HepG2 (cell line): ENCODE measurements at regions not wholly inside any gene's neighbourhood (a gene's known extent, or its start where the extent isn't known, plus 50 kb on each side); places are given as distances from the start of the nearest gene placed in this dataset.

ENCODE experiments used
- ATF4 ChIP-seq, 2 experiments: fragments of 450-650 bp in 1 of 2; sonication (generic) in 1 of 2; formaldehyde crosslinking; IDR thresholded peaks; 2 replicates each; pipeline versions ENCODE4 v1.5.0 to v1.8.0; 2020 to 2022; ENCODE audit warnings: mild to moderate bottlenecking in 1 of 2, missing genetic modification reagents in 1 of 2
- CBX1 ChIP-seq: IDR thresholded peaks from one replicate; pipeline ENCODE4 v1.6.1; 2016; ENCODE audit warnings: antibody characterized with exemption, low read depth
- CREM ChIP-seq, 2 experiments: sonication (generic) in 1 of 2; formaldehyde crosslinking in 1 of 2; IDR thresholded peaks; 2 replicates each; pipeline versions ENCODE4 v1.4.0 to v1.6.1; 2016 to 2020; ENCODE audit warnings: antibody characterized with exemption in 1 of 2, mild to moderate bottlenecking in 1 of 2, missing genetic modification reagents in 1 of 2
- ELF3 ChIP-seq: IDR thresholded peaks from 2 replicates; pipeline ENCODE4 v1.6.1; 2016; ENCODE audit warnings: missing genetic modification reagents, missing compliant biosample characterization
- FOXA1 ChIP-seq, 2 experiments: fragments of 450-650 bp in 1 of 2; sonication (generic) in 1 of 2; formaldehyde crosslinking in 1 of 2; IDR thresholded peaks; 2 replicates each; pipeline versions ENCODE4 v1.4.0 to v1.6.1; 2016 to 2020; ENCODE audit warnings: missing genetic modification reagents in 1 of 2
- FOXP4 ChIP-seq: sonication (generic); formaldehyde crosslinking; IDR thresholded peaks from 2 replicates; pipeline ENCODE4 v1.4.0; 2020; ENCODE audit warnings: missing genetic modification reagents
- GABPA ChIP-seq, 2 experiments: IDR thresholded peaks; 2 replicates each; pipeline ENCODE4 v1.6.1; 2011 to 2016; ENCODE audit warnings: low read depth in 2 of 2, low read length in 1 of 2, missing biosample characterization in 1 of 2, missing genetic modification characterization in 1 of 2
- KAT8 ChIP-seq: IDR thresholded peaks from 2 replicates; pipeline ENCODE4 v1.6.1; 2016; ENCODE audit warnings: missing genetic modification reagents, missing compliant biosample characterization
- MBNL3 ChIP-seq: fragments of 250-450 bp; sonication (Bioruptor Pico); conservative IDR thresholded peaks from 2 replicates; pipeline ENCODE4 v1.8.0; 2022; ENCODE audit warnings: mild to moderate bottlenecking, inconsistent platforms
- MLLT10 ChIP-seq: sonication (generic); formaldehyde crosslinking; IDR thresholded peaks from 2 replicates; pipeline ENCODE4 v1.4.0; 2020; ENCODE audit warnings: missing genetic modification reagents
- NAIF1 ChIP-seq: sonication (generic); formaldehyde crosslinking; IDR thresholded peaks from 2 replicates; pipeline ENCODE4 v1.5.0; 2020; ENCODE audit warnings: mild to moderate bottlenecking, missing genetic modification reagents, borderline replicate concordance
- REXO4 ChIP-seq: sonication (generic); formaldehyde crosslinking; IDR thresholded peaks from 2 replicates; pipeline ENCODE4 v1.8.0; 2022; ENCODE audit warnings: missing genetic modification reagents, mild to moderate bottlenecking, borderline replicate concordance
- SOX13 ChIP-seq, 3 experiments: fragments of 450-650 bp in 1 of 3; sonication (generic) in 1 of 3; formaldehyde crosslinking in 1 of 3; IDR thresholded peaks in 2 of 3; conservative IDR thresholded peaks in 1 of 3; 2 replicates each; pipeline versions ENCODE4 v1.5.0 to v1.6.1; 2016 to 2020; ENCODE audit warnings: antibody characterized with exemption in 1 of 3, mild to moderate bottlenecking in 1 of 3, missing compliant biosample characterization in 1 of 3, missing genetic modification reagents in 1 of 3, moderate library complexity in 1 of 3
- SOX5 ChIP-seq: IDR thresholded peaks from 2 replicates; pipeline ENCODE4 v1.6.1; 2016; ENCODE audit warnings: borderline replicate concordance
- SOX6 ChIP-seq, 2 experiments: fragments of 450-650 bp in 1 of 2; sonication (generic) in 1 of 2; formaldehyde crosslinking in 1 of 2; IDR thresholded peaks; 2 replicates each; pipeline versions ENCODE4 v1.4.0 to v1.6.1; 2017 to 2020; ENCODE audit warnings: antibody characterized with exemption in 1 of 2, mild to moderate bottlenecking in 1 of 2, missing genetic modification reagents in 1 of 2
- STAT5B ChIP-seq: sonication (generic); formaldehyde crosslinking; IDR thresholded peaks from 2 replicates; pipeline ENCODE4 v1.4.0; 2020; ENCODE audit warnings: missing genetic modification reagents
- WIZ ChIP-seq: sonication (generic); formaldehyde crosslinking; IDR thresholded peaks from 2 replicates; pipeline ENCODE4 v1.5.1; 2020; ENCODE audit warnings: mild to moderate bottlenecking, missing genetic modification reagents
- XRCC5 ChIP-seq: fragments of 200-400 bp; formaldehyde crosslinking; optimal IDR thresholded peaks from 2 replicates; pipeline ENCODE3; 2017; ENCODE audit warnings: mild to moderate bottlenecking, low read length
- ZFP36L1 ChIP-seq: sonication (generic); formaldehyde crosslinking; IDR thresholded peaks from 2 replicates; pipeline ENCODE4 v1.8.0; 2022; ENCODE audit warnings: mild to moderate bottlenecking, missing genetic modification reagents, moderate library complexity
- ZNF274 ChIP-seq: sonication (generic); formaldehyde crosslinking; IDR thresholded peaks from 2 replicates; pipeline ENCODE4 v1.5.1; 2020; ENCODE audit warnings: mild to moderate bottlenecking, missing genetic modification reagents
- ZNF501 ChIP-seq: sonication (generic); formaldehyde crosslinking; IDR thresholded peaks from 2 replicates; pipeline ENCODE4 v1.5.1; 2020; ENCODE audit warnings: mild to moderate bottlenecking, moderate library complexity, missing genetic modification reagents
- ZNF704 ChIP-seq: sonication (generic); formaldehyde crosslinking; IDR thresholded peaks from 2 replicates; pipeline ENCODE4 v1.8.1; 2023; ENCODE audit warnings: mild to moderate bottlenecking, inconsistent platforms, moderate library complexity, missing genetic modification reagents, borderline replicate concordance
- ZNF720 ChIP-seq: sonication (generic); formaldehyde crosslinking; IDR thresholded peaks from 2 replicates; pipeline ENCODE4 v1.4.0; 2020; ENCODE audit warnings: missing genetic modification reagents
- ZNF749 ChIP-seq: sonication (generic); formaldehyde crosslinking; IDR thresholded peaks from 2 replicates; pipeline ENCODE4 v1.8.0; 2022; ENCODE audit warnings: mild to moderate bottlenecking, missing genetic modification reagents, moderate library complexity, borderline replicate concordance

GRCh38 chr1:175839779-175840669 is 96.6 kb upstream of the TNR start (continued):
- TF ChIP-seq ZNF704 (CRISPR knock-in tag) (no peak), MBNL3 (CRISPR knock-in tag) (no peak), CREM (IDR thresholded peaks at IDR 0.05) (0 out of 2 replicates have a peak, but pooled peaks have one; percentile 2), CREM (CRISPR knock-in tag; IDR thresholded peaks at IDR 0.05) (no peak), STAT5B (no peak), SOX13 (IDR thresholded peaks at IDR 0.05) (no peak), SOX13 (CRISPR knock-in tag; conservative IDR thresholded peaks at IDR 0.05 in 1 of 2, IDR thresholded peaks at IDR 0.05 in 1 of 2) (peak in 1 of 2 experiments; percentile 44; a peak in 1 of 4 replicates), SOX5 (CRISPR knock-in tag) (peak; percentile 29; the same call in 1 of the 2 replicates), XRCC5 (no peak), ZNF749 (CRISPR knock-in tag) (no peak), KAT8 (CRISPR knock-in tag) (0 out of 2 replicates have a peak, but pooled peaks have one; percentile 28), SOX6 (IDR thresholded peaks at IDR 0.05) (no peak), SOX6 (CRISPR knock-in tag; IDR thresholded peaks at IDR 0.05) (peak; percentile 30; the same call in 1 of the 2 replicates), ATF4 (CRISPR knock-in tag; IDR thresholded peaks at IDR 0.05) (peak in 1 of 2 experiments; percentile 12; a peak in 1 of 4 replicates), NAIF1 (CRISPR knock-in tag) (no peak), ZNF720 (CRISPR knock-in tag) (no peak), FOXA1 (IDR thresholded peaks at IDR 0.05) (no peak), FOXA1 (CRISPR knock-in tag; IDR thresholded peaks at IDR 0.05) (peak; percentile 49; the same call in 1 of the 2 replicates), MLLT10 (CRISPR knock-in tag) (no peak), GABPA (IDR thresholded peaks at IDR 0.05; ENCODE audit: low read depth, low read length) (no peak), GABPA (CRISPR knock-in tag; IDR thresholded peaks at IDR 0.05; ENCODE audit: low read depth) (peak; percentile 32; the same call in 1 of the 2 replicates), ZFP36L1 (CRISPR knock-in tag) (no peak), WIZ (CRISPR knock-in tag) (no peak), FOXP4 (CRISPR knock-in tag) (0 out of 2 replicates have a peak, but pooled peaks have one; percentile 6), ELF3 (CRISPR knock-in tag) (peak; percentile 71), ZNF274 (CRISPR knock-in tag) (no peak), CBX1 (no peak), REXO4 (CRISPR knock-in tag) (no peak), ZNF501 (CRISPR knock-in tag) (0 out of 2 replicates have a peak, but pooled peaks have one; percentile 17)
